ENCODE measurements at regions not wholly inside any gene's neighbourhood (a gene's known extent, or its start where the extent isn't known, plus 50 kb on each side); places are given as distances from the start of the nearest gene placed in this dataset.

DNA sequence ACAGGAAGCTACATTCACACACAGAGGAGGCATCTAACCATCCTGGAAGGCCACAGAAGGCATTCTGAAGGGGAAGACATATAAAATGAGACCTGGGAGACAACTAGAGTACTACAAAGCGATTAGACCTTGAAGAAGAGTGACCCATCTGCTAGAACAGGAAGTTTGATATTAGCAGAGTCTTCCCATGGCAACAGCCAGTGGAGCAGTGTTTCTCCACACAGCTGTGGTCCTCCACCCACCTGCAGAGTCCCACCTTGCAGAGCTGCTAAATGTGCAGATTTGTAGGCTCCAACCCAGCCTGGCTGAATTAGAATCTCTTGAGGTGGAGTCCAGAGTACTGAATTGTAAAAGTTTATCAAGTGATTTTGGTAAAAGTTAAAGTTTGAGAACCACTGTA lies 267.0 kb downstream of the CETN3 start:
- H3K4me3 ChIP-seq (replicated peaks in 1 of 2; ENCODE audit: low read depth in 2 of 2, low read length in 2 of 2) = no peak overlapping the region
- no peak for DNase-seq (ENCODE audit: low read depth in 2 of 2)
- no peak for TF ChIP-seq CTCF (IDR thresholded peaks at IDR 0.05; ENCODE audit: low read depth, low read length)

DNA sequence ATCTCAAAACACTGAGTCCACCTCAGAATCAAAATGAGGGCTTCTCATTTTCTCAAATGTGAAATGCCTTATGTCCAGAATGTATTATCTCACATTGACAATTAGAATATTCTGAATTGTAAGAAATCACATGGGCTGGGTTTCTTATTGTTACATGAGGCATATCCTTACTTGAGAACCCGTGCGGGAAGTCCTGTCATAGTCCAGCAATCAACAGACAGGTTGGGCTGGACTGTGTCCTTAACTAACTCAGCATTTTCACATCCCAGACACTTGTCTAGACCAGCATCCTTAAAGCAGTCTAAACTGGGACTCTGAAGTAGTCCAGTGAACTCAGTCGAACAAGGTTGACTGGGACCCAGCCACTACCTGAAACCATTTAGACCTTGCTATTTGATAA lies 267.6 kb downstream of the CETN3 start:
- DNase-seq (ENCODE audit: low read depth in 2 of 2) = no peak
- no peak for TF ChIP-seq CTCF (IDR thresholded peaks at IDR 0.05; ENCODE audit: low read depth, low read length)
- no peak overlapping the region for H3K4me3 ChIP-seq (replicated peaks in 1 of 2; ENCODE audit: low read depth in 2 of 2, low read length in 2 of 2)

DNA sequence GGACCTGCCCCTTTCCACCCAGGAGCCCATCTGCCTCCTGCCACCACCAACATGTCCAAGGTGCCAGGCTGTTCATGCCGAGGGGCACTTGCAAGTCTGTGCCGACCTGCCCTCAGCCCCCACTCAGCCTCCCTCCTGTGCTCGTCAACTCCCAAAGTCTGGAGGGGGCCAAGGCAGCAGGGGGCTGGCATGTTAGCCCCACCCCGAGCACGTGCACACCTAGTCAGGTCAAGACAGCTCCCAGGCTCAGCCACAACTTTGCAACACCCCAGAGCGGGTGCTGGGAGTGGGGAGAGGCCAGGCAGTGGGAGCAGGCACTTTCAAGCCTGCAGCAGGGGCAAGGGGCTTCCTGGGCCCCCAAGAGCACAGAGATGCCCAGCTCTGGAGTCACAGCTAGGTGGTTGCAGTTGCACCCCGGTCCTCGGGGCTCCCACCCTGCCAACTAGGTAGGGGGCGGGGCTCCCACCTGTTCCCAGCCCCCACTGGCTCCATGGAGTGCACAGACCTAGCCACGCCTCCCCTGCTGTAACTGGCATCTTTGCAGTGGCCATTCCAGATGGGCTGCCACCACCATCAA lies 272.5 kb downstream of the CETN3 start:
- TF ChIP-seq CTCF (IDR thresholded peaks at IDR 0.05; ENCODE audit: low read depth, low read length) = no peak
- no peak for DNase-seq (ENCODE audit: low read depth in 2 of 2)
- H3K4me3 ChIP-seq (replicated peaks in 1 of 2; ENCODE audit: low read depth in 2 of 2, low read length in 2 of 2) = no peak overlapping the region

- no peak for TF ChIP-seq CTCF (IDR thresholded peaks at IDR 0.05; ENCODE audit: low read depth, low read length)
- no peak for DNase-seq (ENCODE audit: low read depth in 2 of 2)
- H3K4me3 ChIP-seq (replicated peaks in 1 of 2; ENCODE audit: low read depth in 2 of 2, low read length in 2 of 2) = no peak overlapping the region
Measured at GRCh38 chr5:90135779-90136378, 273.7 kb downstream of the CETN3 start.

- no peak for TF ChIP-seq CTCF (IDR thresholded peaks at IDR 0.05; ENCODE audit: low read depth, low read length)
- peak; percentile 86 to 91 for DNase-seq (ENCODE audit: low read depth in 2 of 2)
- no peak overlapping the region for H3K4me3 ChIP-seq (replicated peaks in 1 of 2; ENCODE audit: low read depth in 2 of 2, low read length in 2 of 2)
Measured at GRCh38 chr5:90134892-90135291, 274.7 kb downstream of the CETN3 start.

GRCh38 chr5:90134381-90134780 lies 275.2 kb downstream of the CETN3 start:
- no peak for DNase-seq (ENCODE audit: low read depth in 2 of 2)
- no peak overlapping the region for H3K4me3 ChIP-seq (replicated peaks in 1 of 2; ENCODE audit: low read depth in 2 of 2, low read length in 2 of 2)
- TF ChIP-seq CTCF (IDR thresholded peaks at IDR 0.05; ENCODE audit: low read depth, low read length) = no peak

- peak in 1 of 2 donors; percentile 19 for DNase-seq (ENCODE audit: low read depth in 2 of 2)
- no peak for TF ChIP-seq CTCF (IDR thresholded peaks at IDR 0.05; ENCODE audit: low read depth, low read length)
- no peak overlapping the region for H3K4me3 ChIP-seq (replicated peaks in 1 of 2; ENCODE audit: low read depth in 2 of 2, low read length in 2 of 2)
Measured at GRCh38 chr5:90133941-90134340, 275.6 kb downstream of the CETN3 start.

Data from cardiac fibroblast (primary cell).